NCI-H1092 (cell line): ENCODE measurements at regions not wholly inside any gene's neighbourhood (a gene's known extent, or its start where the extent isn't known, plus 50 kb on each side); places are given as distances from the start of the nearest gene placed in this dataset.

Experiments used
- DNase-seq: peaks from one replicate; lab custom pipeline; 2025; lab: John Stamatoyannopoulos, UW

- no peak for DNase-seq
These were observed 499.1 kb upstream of the HS6ST1 start for GRCh38 chr2:128817813-128818212.

- DNase-seq: no peak
These were observed 499.6 kb upstream of the HS6ST1 start for GRCh38 chr2:128818248-128818647.

GRCh38 chr2:128818704-128819491 lies 500.2 kb upstream of the HS6ST1 start:
- DNase-seq: no peak

- no peak for DNase-seq
These were observed 501.8 kb upstream of the HS6ST1 start for GRCh38 chr2:128820452-128820851.

- no peak for DNase-seq
These were observed 502.3 kb upstream of the HS6ST1 start for GRCh38 chr2:128821010-128821409.

- no peak for DNase-seq
These were observed 514.4 kb upstream of the HS6ST1 start for GRCh38 chr2:128832946-128833663.

- DNase-seq: no peak
These were observed 515.0 kb upstream of the HS6ST1 start for GRCh38 chr2:128833664-128834027.

GRCh38 chr2:128834207-128834879 lies 515.7 kb upstream of the HS6ST1 start:
- no peak for DNase-seq

- no peak for DNase-seq
These were observed 516.2 kb upstream of the HS6ST1 start for GRCh38 chr2:128834880-128835252.

- no peak for DNase-seq
These were observed 516.7 kb upstream of the HS6ST1 start for GRCh38 chr2:128835342-128835855.

- no peak for DNase-seq
These were observed 517.3 kb upstream of the HS6ST1 start for GRCh38 chr2:128835974-128836373.

GRCh38 chr2:128836559-128837100 lies 518.0 kb upstream of the HS6ST1 start:
- no peak for DNase-seq

- DNase-seq: no peak
These were observed 519.6 kb upstream of the HS6ST1 start for GRCh38 chr2:128838244-128838643.

GRCh38 chr2:128841803-128842202 lies 523.1 kb upstream of the HS6ST1 start:
- no peak for DNase-seq

- DNase-seq: no peak
These were observed 548.6 kb upstream of the HS6ST1 start for GRCh38 chr2:128867311-128867710.

- DNase-seq: no peak
These were observed 549.4 kb upstream of the HS6ST1 start for GRCh38 chr2:128867936-128868636.

GRCh38 chr2:128868686-128869551 lies 550.3 kb upstream of the HS6ST1 start:
- no peak for DNase-seq

GRCh38 chr2:128874608-128875007 lies 555.9 kb upstream of the HS6ST1 start:
- DNase-seq: no peak

GRCh38 chr2:128876986-128877983 lies 558.6 kb upstream of the HS6ST1 start:
- no peak for DNase-seq

GRCh38 chr2:128879161-128879560 lies 560.5 kb upstream of the HS6ST1 start:
- DNase-seq: no peak
